Hypothalamus (tissue), 51 donors: ENCODE measurements at regions not wholly inside any gene's neighbourhood (a gene's known extent, or its start where the extent isn't known, plus 50 kb on each side); places are given as distances from the start of the nearest gene placed in this dataset.
"Not testable (repeated sequence)": the region's sequence is repeated elsewhere in the genome, so short reads cannot be mapped to it uniquely, and the experiment has no call there.

Experiments used
- DNase-seq, 51 donors: peaks; one replicate each; lab custom pipeline; 2025; lab: John Stamatoyannopoulos, UW

DNA sequence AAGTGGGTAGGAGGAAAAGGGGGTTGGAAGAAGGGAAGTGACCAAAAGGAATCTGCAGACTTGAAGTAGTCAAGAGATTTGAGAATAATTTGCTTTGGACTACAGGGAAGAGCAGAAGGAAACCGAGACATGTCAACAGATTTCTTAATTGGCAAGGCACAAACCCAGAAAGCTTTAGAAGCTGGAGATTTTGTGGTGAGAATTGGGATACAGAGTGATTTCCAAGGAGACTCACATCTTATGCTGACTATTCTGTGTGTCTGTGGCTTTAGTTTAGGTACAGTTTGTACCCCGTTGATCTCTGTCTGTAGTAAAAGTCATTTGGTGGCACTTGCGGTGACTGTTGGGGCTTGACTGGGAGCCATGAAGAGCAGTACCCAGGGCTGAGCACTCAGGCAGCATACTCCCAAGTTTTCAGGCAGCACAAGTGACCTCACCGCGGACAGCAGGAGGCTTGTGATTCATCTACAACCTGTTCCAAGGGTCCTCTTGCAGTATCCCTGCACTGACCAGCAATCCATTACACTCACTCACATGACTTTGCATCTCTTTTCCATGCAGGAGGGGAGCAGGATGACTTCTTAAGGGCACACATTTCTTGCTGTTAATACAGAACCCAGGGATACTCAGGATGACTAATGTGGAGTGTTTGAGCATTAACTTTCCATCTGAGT, 97.1 kb upstream of the TNP1 start:
- no peak for DNase-seq

DNA sequence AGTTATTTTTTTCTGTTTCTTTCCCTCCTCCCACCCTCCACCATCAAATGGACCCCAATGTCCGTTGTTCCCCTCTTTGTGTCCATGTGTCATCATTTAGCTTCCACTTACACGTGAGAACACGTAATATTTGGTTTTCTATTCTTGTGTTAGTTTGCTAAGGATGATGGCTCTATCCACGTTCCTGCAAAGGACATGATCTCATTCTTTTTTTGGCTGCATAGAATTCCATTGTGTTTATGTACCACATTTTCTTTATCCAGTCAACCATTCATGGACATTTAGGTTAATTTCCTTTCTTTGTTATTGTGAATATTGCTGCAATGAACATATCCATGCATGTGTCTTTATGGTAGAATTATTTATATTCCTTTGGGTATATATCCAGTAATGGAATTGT, 91.3 kb upstream of the TNP1 start:
- no peak for DNase-seq

DNA sequence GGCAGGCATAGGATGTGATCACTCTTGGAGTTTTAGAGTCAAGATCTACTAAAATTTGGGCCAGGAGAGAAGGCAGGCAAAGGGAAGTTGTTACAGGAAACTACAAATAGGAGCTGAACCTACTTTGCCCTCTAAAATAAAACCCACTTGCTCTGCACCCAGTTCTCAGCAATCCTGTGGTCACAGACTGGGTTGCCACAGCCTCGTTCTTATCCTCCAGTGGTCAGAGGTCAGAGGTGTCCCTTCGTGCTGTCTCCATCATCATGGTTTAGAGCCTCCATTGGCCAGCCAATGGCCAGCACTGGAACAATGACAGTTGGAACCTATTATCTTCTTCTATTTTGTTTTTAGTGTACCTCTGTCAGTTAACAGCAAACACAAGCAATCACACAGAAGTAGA, 90.7 kb upstream of the TNP1 start:
- no peak for DNase-seq

DNA sequence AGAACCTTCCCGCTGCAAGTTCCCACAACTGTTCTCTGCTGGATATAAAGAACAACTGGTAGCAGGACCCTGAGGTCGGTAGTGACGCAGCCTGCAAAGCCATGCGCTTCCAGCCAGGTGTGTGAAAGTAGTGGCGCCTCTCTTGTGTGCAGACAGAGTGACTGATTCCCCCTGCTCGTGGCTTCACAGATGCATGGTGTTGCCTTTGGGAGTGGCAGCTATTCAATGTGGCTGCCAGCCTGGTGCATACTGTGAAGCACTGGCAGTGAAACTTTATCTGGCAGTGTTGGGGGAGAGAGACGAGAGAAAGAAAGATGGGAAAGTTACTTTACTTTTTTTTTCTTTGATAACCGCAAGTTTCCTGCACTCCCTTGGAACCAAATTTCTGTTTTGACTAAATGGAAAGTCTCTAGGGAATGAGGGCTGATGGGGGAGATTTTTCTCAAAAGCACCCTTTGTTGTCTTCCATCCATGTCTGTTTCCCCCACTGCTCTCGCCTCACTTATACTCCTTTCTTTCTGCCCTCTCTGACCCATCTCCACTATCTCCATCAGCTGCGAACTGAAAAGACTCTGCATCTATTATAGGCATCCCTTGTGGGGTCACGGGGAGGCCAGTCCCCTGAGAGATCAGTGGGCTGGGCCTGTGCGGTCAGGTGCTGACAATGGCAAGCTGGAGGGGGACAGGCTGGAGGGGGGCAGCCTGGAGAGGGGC, 90.0 kb upstream of the TNP1 start:
- DNase-seq, result no peak

DNA sequence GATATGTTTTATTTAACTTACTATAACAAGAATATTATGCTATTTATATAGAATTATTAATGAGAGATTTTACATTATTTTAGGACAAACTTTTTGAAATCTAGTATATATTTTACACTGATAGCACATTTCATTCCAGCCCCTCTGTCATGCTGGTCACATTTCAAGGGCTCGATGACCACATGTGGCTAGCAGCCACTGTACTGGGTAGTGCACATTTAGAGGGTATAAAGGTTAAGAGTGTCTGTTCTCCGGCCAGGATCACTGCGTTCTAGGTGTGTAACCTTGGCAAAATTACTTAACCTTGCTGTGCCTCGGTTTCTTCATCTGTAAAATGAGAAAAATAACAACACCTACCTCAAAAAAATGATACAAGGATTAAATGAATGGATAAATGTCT, 87.2 kb upstream of the TNP1 start:
- DNase-seq, result no peak

DNA sequence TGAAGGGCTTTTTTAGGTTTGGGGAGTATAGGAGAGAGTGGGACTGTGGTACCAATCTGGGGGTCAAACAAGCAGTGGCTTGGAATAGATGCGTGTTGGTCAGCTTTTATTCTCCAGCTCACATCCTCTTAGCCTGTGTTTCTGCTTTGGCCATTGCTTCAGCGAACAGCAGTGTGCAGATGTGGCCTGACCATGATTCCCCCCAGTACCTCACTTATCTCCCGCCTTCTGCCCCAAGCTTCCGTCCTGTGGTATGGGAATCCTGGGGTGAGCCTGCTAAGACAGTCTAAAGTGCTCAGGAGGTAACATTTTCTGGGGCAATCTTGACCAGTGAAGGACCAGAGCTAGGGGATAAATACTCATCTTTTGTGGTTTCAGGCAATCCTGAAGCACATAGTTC, 84.9 kb upstream of the TNP1 start:
- DNase-seq, result no peak

DNA sequence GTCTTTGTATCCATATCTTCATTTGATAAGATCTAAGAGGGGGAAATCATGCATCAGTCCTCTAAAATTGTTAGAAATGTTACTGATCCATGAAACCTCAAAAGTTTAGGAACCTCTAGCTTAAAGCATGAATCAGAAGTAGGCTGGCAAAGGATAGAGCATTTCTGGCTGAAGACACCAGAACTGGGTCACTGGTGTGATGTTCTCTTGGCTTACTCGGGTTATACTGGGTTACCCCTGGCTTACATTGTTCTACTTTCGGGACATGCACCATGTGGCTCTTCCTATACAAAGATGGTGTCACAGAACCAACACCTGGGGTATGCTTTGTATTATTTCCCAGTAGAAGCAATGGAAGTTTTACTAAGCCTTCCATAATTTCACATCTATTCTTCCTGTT, 83.2 kb upstream of the TNP1 start:
- DNase-seq, result no peak

DNA sequence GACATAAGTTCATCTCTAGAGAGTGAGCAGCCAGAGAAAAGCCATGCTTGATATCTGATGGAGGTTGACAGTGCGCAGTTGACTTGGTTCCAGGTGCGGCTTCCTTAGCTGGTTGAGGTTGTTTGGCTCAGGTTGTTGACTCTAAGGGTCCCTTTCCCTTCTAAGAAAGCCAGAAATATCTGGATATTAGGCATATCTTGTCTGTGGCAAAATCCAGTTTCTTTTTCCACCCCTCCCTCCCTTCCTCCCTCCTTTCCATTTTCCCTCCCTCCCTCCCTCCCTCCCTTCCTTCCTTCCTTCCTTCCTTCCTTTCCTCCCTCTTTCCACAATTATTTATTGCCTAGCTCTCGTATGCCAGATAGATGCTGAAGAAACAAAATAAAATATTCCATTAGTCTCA, 82.6 kb upstream of the TNP1 start:
- no peak for DNase-seq

DNA sequence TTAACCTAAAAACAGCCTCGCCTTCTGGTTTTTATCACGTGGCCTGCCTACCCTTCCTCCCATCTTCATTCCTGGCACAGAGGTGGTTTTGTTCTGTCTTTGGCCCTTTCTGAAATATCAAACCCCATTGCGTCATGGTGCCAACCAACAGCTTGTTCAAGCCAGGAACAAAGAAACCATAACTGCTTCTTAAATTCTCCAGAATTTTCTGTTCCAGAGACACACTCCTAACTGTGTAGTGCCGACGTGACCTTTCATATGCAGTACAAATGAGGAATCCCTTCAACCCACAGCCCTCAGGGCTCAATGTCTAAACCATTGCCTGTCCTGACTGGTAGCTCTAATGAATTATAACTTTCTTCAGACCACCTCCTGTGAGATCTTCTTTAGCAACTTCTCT, 82.2 kb upstream of the TNP1 start:
- no peak for DNase-seq

DNA sequence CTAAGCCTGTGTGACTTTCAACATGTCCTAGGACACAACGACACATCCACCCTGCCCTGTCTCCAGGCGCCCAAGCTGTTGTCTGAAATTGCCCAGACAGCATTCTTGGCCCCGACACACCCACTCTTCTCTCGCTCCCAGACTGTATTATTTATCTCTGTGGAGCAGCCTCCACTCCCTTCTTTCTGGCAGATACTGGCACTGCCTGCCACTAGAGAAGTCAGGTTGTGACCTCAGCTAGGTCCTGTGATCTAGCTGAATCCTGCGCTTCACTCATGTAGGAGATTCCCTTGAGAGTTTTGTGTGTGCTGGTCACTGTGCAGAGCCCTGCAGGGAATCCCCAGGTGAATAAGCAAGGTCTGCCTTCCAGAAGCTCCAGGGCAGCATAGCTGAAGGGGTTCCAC, 77.1 kb upstream of the TNP1 start:
- no peak for DNase-seq

DNA sequence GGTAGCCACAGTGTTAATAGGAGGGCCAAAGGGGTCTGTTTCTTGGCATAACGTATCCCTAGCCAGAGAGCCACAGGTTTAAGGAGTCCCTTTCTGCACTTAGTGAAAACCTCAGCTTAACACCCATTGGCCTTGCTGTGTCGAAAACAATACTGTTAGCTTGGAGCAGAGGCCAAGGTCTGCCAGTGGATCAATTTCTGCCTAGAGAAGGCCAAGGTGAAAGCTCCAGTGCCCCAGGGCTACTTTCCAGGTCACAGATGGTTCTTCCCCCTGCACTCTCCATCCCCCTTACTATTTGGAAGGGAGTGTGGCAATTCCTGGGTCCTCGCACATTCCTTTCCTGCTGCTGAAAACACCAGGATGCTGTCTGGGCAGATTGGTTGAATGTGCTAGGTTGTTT, 74.8 kb upstream of the TNP1 start:
- no peak for DNase-seq

DNA sequence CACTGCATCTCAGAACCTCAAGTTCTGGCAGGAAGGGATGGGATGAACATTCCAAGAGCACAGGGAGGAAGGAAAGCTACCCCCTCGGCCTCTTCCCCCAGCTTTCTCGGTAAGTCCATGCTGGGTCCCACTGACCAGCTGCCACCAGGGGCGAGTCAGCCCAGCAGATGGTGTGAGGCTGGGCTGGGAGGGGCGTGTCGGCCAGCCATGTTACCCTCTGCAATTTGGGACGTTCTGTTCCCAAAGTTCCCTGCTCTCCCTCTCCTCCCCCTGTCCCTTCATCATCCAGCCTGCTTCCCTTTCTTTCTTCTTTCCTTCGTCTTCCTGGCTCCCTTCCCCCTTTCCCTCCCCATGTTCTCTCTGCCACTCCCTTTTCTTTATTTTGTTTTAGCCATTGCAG, 74.3 kb upstream of the TNP1 start:
- DNase-seq, result no peak

DNA sequence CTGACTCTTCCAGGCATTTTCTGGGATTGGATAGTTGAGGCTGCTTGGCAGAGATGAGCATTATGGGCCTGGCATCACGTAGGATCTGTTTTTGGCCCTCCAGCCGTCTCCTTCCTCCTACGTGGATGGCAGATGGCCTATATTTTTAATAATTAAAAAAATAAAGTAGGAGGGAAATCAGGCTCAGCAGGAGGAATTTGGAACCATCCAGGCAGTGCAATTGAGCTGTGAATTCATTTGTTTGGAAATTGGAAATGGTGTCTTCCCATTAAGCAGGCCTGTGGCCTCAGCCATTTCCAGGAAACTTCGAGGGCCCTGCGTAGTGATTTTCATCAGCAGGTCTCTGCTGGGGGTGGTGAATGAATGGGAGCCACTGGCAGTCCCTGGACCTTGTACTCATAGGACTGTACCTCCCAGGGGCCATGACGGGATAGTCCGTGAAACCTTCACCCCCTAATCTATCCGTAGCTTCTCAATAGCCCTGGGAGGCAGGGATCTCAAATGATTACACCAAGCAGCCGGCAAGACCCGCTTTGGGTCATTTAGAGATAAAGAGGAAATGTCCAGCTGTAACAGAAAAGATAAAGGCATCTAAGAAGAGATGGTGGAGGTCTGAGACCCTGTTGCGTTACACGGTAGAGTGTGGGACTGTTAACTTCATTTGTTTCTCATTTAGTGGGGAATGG, 73.1 kb upstream of the TNP1 start:
- no peak for DNase-seq

DNA sequence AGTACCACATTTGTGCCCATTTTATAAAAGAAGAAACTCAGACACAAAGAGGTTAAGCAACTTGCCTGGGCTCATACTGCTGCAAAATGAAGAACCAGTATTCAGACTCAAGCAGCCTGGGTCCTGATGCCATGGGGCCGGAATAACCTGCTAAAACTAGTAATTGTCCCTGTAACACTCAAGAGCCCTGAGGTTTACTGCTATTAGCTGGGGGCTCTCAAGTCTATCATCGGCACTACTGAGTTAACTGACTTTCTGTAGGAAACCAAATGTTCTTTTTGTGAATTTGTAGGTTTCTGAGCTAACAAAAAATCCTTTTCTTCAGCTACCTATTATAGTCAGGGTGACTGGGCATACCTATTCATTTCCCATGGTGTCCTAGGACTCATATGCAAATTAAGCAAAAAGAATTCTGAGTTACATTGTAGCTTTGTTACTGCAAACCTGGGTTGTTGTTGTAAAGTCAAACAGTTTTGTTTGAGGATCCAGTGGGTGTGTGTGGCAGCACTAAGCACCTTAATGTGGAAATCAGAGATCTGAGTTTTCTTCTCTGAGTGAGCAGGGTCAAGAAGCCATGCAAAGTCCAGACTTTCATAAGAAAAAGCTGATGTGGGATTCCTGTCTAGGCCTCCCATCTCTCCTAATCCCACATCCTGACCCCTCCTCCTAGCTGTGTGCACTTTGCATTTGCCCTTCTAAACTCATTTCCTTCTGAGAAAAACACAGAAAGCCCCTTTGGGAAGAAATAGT, 72.4 kb upstream of the TNP1 start:
- DNase-seq, result no peak

DNA sequence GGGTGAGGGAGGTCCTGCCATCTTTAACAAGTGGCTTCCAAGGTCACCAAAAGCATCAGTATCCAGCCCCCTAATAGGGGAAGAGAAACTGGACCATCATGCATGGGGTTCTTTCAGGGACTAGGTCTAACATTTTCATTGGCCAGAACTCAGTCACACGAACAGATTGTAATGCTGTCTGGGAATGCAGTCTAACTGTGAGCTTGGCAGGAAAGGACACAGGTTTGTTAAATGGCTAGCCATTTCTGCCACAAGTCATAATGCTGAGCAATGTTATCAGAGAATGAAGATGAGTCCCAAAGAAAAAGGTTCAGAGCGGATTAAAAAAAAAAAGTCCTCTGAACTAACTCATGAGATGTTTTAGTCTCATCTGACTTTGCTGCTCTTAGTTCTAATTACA, 70.9 kb upstream of the TNP1 start:
- DNase-seq, result no peak

DNA sequence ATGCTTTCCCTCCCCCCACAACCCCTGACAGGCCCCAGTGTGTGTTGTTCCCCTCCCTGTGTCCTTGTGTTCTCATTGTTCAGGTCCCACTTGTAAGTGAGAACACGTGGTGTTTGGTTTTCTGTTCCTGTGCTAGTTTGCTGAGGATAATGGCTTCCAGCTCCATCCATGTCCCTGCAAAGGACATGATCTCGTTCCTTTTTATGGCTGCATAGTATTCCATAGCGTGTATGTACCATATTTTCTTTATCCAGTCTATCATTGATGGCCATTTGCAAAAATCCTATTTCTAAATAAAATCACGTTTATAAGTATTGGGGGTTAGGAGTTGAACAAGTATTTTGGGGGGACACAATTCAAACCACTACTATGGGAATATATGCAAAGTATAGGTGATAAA, 69.5 kb upstream of the TNP1 start:
- not testable (repeated sequence) for DNase-seq

DNA sequence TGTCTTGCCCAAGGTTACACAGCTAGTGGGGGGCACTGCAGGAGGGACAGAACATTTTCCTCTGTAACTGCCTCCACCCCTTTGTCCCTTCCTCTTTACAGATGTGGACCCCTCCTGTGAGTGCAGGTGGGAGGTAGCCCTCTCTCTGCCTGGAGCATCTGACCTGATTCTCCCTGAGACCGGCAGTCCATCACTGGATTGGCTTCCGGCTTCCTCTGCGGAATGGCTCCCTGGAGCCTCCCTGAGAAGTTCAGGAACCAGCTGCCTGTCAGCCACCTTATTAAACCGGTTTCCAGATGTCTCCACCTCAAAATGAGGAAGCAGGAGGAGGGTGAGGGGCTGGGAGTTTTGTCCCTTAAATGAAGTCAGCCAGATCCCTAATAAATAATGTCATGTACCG, 67.3 kb upstream of the TNP1 start:
- DNase-seq, result no peak

DNA sequence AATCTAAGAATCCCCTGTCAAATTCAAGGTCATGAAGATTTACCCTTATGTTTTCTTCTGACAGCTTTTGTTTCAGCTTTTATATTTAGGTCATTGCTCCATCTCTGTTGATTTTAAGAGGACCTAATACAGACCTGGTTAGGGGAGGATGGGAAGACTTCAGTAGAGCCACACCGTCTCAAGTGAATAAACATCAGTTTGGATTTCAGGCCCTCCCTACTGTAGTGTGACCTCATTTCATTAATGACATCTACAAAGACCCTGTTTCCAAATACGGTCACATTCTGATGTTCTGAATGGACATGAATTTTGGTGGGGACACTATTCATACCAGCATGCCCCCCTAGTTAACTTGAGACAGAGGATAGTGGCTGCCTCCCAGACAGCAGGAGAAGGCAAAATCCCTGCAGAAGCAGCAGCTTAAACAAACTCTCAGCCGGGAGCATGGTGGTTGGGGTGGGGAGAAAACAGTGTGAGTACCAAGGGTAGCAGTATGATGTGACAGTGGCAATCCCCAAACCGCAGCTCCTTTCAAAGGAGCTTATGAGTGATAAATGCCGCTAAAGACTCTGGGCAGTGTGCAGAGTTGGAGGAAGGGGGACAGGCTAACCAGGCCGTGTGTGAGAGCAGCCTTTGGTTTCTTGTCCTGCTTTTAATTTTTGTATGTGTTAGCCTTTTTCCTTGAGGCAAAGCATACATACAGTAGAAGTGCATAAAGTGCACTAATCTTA, 65.9 kb upstream of the TNP1 start:
- DNase-seq, result no peak

DNA sequence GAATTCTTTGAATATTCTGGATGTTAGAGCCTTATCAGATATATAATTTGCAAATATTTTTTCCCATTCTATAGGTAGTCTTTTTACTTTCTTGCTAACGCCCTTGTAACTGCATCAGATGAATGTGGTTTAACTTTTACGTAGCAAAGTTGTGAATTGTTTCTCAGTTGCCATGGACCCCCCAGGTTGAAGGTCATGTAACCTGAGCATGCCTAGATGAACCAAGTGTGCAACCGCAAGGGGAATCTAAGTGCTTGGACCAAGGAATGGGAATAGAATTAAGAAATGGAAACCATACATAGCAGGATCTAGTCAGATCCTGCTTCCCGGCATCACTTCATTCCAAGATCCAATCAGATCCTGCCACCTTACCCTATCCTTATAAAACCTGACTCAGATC, 65.1 kb upstream of the TNP1 start:
- DNase-seq, result no peak

DNA sequence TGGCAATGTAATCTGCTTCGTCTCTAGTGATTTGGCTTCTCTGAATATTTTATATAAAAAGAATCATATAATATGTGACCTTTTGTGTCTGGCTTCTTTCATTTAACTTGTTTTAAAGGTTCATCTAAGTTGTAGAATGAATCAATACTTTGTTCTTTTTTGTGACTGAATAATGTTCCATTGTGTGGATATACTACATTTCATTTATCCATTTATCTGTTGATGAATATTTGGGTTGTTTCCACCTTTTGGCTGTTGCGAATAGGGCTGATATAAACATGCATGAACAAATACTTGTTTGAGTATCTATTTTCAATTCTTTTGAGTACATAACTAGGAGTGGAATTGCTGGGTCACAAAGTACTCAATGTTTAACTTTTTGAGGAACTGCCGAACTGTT, 63.8 kb upstream of the TNP1 start:
- DNase-seq, result no peak
